HCT116 (cell line): ENCODE measurements at regions not wholly inside any gene's neighbourhood (a gene's known extent, or its start where the extent isn't known, plus 50 kb on each side); places are given as distances from the start of the nearest gene placed in this dataset.

Source experiments
- ATAC-seq: fragments of 200-7000 bp; cut with Tn5 transposase; 2 replicates; pipeline ENCODE4 v1.9.1; 2020; ENCODE audit warnings: mild to moderate bottlenecking, moderate library complexity
- BruUV-seq: library from RNA; stranded (reverse); fragments of 400-500 nt; replicated peaks from 2 replicates; lab custom pipeline; 2021; lab: Mats Ljungman, UMichigan
- CTCF ChIA-PET: fragments of 300-600 bp; sonication (Branson Sonifier 250); formaldehyde crosslinking; loops from one replicate; lab custom pipeline; 2021; ENCODE audit warnings: antibody characterized with exemption; lab: Charles Lee
- POLR2A ChIA-PET: fragments of 300-600, 350-600 bp; sonication (Branson Sonifier 250); formaldehyde crosslinking; loops from one replicate; lab custom pipeline; 2021; ENCODE audit warnings: antibody characterized with exemption; lab: Charles Lee
- RAD21 ChIA-PET, 2 experiments: fragments of 300-600 bp; sonication (Branson Sonifier 250); formaldehyde crosslinking; loops; one replicate each; lab custom pipeline; 2023; ENCODE audit warnings: low total read pairs in 2 of 2; ENCODE audit not compliant: uncharacterized antibody in 2 of 2, unreplicated experiment in 2 of 2, low non-redundant PET in 1 of 2; lab: Charles Lee
- DNase-seq: peaks from one replicate; pipeline ENCODE4 v3.0.0-alpha.2; 2010; ENCODE audit warnings: low read depth, low spot score
- H2AFZ ChIP-seq: fragments of 200-600 bp; shearing (Covaris generic), sonication (generic); 2 replicates; pipeline ENCODE4 v1.6.1; 2017; ENCODE audit warnings: low read depth, mixed run types, mixed read lengths, antibody characterized with exemption, low read length; ENCODE audit not compliant: poor library complexity, severe bottlenecking
- H3K27ac ChIP-seq: 2 replicates; pipeline ENCODE4 v1.5.1; 2012; ENCODE audit warnings: low read depth, low read length
- H3K27me3 ChIP-seq: fragments of 200-600 bp; sonication (generic); 2 replicates; pipeline ENCODE4 v1.6.1; 2016; ENCODE audit warnings: mixed run types, low read length, mixed read lengths; ENCODE audit not compliant: insufficient read depth
- H3K36me3 ChIP-seq, 2 experiments: fragments of 200-500 bp in 1 of 2; fragments of 200-600 bp in 1 of 2; sonication (Bioruptor generic) in 1 of 2; sonication (generic) in 1 of 2; 2 replicates each; pipeline versions ENCODE4 v1.5.1 to v1.6.1; 2014 to 2016; ENCODE audit warnings: low read length in 2 of 2, inconsistent platforms in 1 of 2, mixed read lengths in 1 of 2, mixed run types in 1 of 2; ENCODE audit not compliant: insufficient read depth in 2 of 2, control insufficient read depth in 1 of 2
- H3K4me1 ChIP-seq, 2 experiments: fragments of 200-600 bp in 1 of 2; sonication (generic) in 1 of 2; 2 replicates each; pipeline versions ENCODE4 v1.5.1 to v1.6.1; 2012 to 2017; ENCODE audit warnings: low read length in 2 of 2, inconsistent platforms in 1 of 2, mild to moderate bottlenecking in 1 of 2, mixed read lengths in 1 of 2, mixed run types in 1 of 2, moderate library complexity in 1 of 2; ENCODE audit not compliant: insufficient read depth in 2 of 2, control insufficient read depth in 1 of 2
- H3K4me2 ChIP-seq: fragments of 200-600 bp; sonication (generic); 2 replicates; pipeline ENCODE4 v1.6.1; 2017; ENCODE audit warnings: mixed run types, low read length, mixed read lengths
- H3K4me3 ChIP-seq, 2 experiments: fragments of 200-600 bp in 1 of 2; sonication (generic) in 1 of 2; replicated peaks in 1 of 2; 2 replicates each; pipeline ENCODE4 v1.5.1; 2011 to 2016; ENCODE audit warnings: low read length in 2 of 2, control low read depth in 1 of 2, low read depth in 1 of 2, mild to moderate bottlenecking in 1 of 2, mixed read lengths in 1 of 2, mixed run types in 1 of 2
- H3K79me2 ChIP-seq: fragments of 200-600 bp; sonication (generic); 2 replicates; pipeline ENCODE4 v1.6.1; 2017; ENCODE audit warnings: mild to moderate bottlenecking, mixed run types, low read length, moderate library complexity, mixed read lengths; ENCODE audit not compliant: insufficient read depth
- H3K9ac ChIP-seq: fragments of 200-600 bp; sonication (generic); 2 replicates; pipeline ENCODE4 v1.6.1; 2016; ENCODE audit warnings: low read length, mixed read lengths
- H3K9me2 ChIP-seq: fragments of 200-600 bp; sonication (generic), shearing (Covaris generic); 2 replicates; pipeline ENCODE4 v1.6.1; 2017; ENCODE audit warnings: mixed run types, mild to moderate bottlenecking, moderate library complexity; ENCODE audit not compliant: insufficient read depth
- H3K9me3 ChIP-seq, 2 experiments: fragments of 200-500 bp in 1 of 2; fragments of 200-600 bp in 1 of 2; sonication (Bioruptor generic) in 1 of 2; sonication (generic) in 1 of 2; 2 replicates each; pipeline ENCODE4 v1.6.1; 2014 to 2017; ENCODE audit warnings: low read length in 2 of 2, mixed read lengths in 2 of 2, inconsistent platforms in 1 of 2, low read depth in 1 of 2, mild to moderate bottlenecking in 1 of 2, mixed run types in 1 of 2, moderate library complexity in 1 of 2; ENCODE audit not compliant: control insufficient read depth in 1 of 2, insufficient read depth in 1 of 2
- H4K20me1 ChIP-seq: fragments of 200-600 bp; sonication (generic), shearing (Covaris generic); 2 replicates; pipeline ENCODE4 v1.6.1; 2017; ENCODE audit warnings: mixed run types, mild to moderate bottlenecking, moderate library complexity; ENCODE audit not compliant: insufficient read depth
- EGR1 ChIP-seq: IDR thresholded peaks from 2 replicates; pipeline ENCODE4 v1.6.1; 2012; ENCODE audit warnings: low read depth
- EZH2phosphoT487 ChIP-seq: fragments of 200-600 bp; IDR thresholded peaks from 2 replicates; pipeline ENCODE4 v1.6.1; 2018; ENCODE audit warnings: antibody characterized with exemption, borderline replicate concordance
- JUND ChIP-seq: IDR thresholded peaks from 2 replicates; pipeline ENCODE4 v1.6.1; 2012
- SIN3A ChIP-seq: IDR thresholded peaks from 2 replicates; pipeline ENCODE4 v1.6.1; 2012; ENCODE audit warnings: low read depth
- SRF ChIP-seq: IDR thresholded peaks from 2 replicates; pipeline ENCODE4 v1.6.1; 2012; ENCODE audit warnings: low read depth
- TCF7L2 ChIP-seq: IDR thresholded peaks from 2 replicates; pipeline ENCODE4 v1.7.0; 2011; ENCODE audit warnings: borderline replicate concordance, inconsistent platforms; ENCODE audit not compliant: insufficient read depth, insufficient read length; ENCODE audit errors: extremely low read depth
- ZFX ChIP-seq: fragments of 450-650 bp; IDR thresholded peaks from 2 replicates; pipeline ENCODE4 v1.6.1; 2017
- ZNF274 ChIP-seq: fragments of 200-500 bp; sonication (Bioruptor generic); IDR thresholded peaks from 2 replicates; pipeline ENCODE4 v1.6.1; 2014; ENCODE audit warnings: mild to moderate bottlenecking, low read depth, low read length, inconsistent platforms
- intact Hi-C: fragments of 100-400 bp; cut with micrococcal nuclease; formaldehyde crosslinking; loops from 2 replicates; pipeline ENCODE4 v1.10.0; 2022

DNA sequence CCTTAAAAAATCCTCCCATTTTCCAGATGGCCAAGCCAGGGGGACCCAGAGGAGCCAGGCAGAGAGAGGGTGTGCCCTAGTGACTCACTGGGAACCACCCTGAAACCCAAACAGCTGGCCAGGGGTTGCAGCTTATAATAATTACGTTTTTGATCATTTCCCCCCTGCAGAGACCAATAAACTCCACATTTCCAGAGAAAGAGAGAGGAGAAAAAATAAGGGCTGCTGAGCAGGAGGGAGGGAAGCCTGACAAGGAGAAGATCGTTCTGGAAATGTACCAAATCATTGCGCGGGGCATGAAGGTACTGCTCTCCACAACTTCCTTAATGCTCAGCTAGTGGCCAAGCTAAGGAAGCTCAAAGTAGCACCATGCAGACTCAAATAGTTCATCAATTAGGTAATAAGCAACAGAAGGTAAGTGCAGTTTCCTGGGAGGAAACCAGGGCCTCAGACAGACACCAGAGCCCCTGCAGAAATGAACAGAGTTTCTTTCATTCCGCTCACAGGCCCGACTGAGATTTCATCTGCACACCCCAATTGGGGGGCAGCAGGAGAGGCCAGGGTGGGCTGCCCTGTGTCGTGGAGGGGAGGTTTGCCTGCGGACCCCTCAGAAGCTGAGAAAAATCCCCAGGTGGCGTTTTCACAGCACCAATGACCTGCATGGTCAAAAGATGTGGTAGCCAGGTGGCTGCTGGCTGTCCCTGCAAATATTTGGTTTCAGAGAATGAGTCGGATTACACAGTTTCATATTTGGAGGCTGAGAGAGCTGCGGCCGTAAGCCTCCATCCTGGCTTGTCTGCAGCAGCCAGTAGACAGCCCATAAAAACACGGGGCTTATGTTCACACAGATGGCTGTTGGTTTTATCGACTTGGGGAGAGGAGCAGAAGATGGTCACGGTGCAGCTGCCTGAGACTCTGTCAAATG lies 153.2 kb upstream of the LYZL2 start:
- H3K9me2 ChIP-seq, result no peaks in the 10 kb centered on the region
- DNase-seq (no peak), ATAC-seq (no peak)
- no TSS peak for BruUV-seq
- peaks cover 9% of the 10 kb centered on the region; the same call in 1 of the 2 replicates for H3K27me3 ChIP-seq
- no peak overlapping the region for H3K4me3 ChIP-seq
- H2AFZ ChIP-seq, result peak overlapping the region; percentile 62
- intact Hi-C loops, result loop anchor here (10.0 kb wide), 2 partner anchors 702 to 1022 kb away; no protein-coding TSS in a partner anchor
- ChIA-PET POLR2A (no interaction called here), RAD21 (no interaction called here), CTCF (interaction anchor here (0.5 to 1.6 kb wide), 3 partner anchors 95 to 685 kb away, joined by 3 to 4 read pairs (median 3); partner anchors contain the start of gene ZNF438)
- no peak overlapping the region for H3K9ac ChIP-seq
- no peaks in the 10 kb centered on the region for H4K20me1 ChIP-seq
- H3K9me3 ChIP-seq, result no peaks in the 10 kb centered on the region
- H3K4me2 ChIP-seq, result no peak overlapping the region
- H3K36me3 ChIP-seq, result no peaks in the 10 kb centered on the region
- H3K27ac ChIP-seq, result no peak overlapping the region
- H3K4me1 ChIP-seq, result no peaks in the 10 kb centered on the region; a peak in 1 of 4 replicates
- TF ChIP-seq SIN3A (no peak), ZNF274 (no peak), SRF (no peak), JUND (no peak)
- H3K79me2 ChIP-seq, result no peaks in the 10 kb centered on the region

DNA sequence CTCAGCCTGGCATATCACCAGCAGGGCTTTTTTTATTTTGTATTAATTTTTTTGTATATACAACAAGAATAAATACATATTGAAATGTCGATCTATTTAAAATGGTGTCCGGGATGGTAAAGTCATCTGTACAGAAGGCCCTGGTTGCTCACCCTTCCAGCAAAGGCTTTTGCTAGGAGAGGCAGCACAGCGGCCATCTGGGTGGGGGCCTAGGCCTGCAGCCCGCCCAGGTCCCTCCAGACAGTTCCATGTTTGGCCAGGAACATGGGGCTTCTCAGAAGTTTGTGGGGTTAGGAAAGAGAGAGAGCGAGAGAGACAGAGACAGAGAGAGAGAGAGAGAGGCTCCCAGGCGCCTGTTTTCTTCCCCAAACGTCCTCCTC lies 152.6 kb upstream of the LYZL2 start:
- TF ChIP-seq EZH2phosphoT487 (no peak), EGR1 (no peak), TCF7L2 (no peak), ZFX (no peak)

More for the DNA sequence above, 152.6 kb upstream of the LYZL2 start:
- no peak overlapping the region for H3K4me3 ChIP-seq
- no peak overlapping the region for H3K27ac ChIP-seq
- H3K27me3 ChIP-seq, result peaks cover 11% of the 10 kb centered on the region; the same call in 1 of the 2 replicates
- H4K20me1 ChIP-seq, result no peaks in the 10 kb centered on the region
- no peak overlapping the region for H3K9ac ChIP-seq
- H3K9me3 ChIP-seq, result no peaks in the 10 kb centered on the region
- H2AFZ ChIP-seq, result no peak overlapping the region
- H3K9me2 ChIP-seq, result no peaks in the 10 kb centered on the region
- RAD21 ChIA-PET, result no interaction called here
- no peaks in the 10 kb centered on the region for H3K36me3 ChIP-seq
- CTCF ChIA-PET, result interaction anchor here (0.5 kb wide), 1 partner anchor 250 kb away, joined by 3 read pairs; the partner anchor contains the start of gene ZNF438
- POLR2A ChIA-PET, result no interaction called here
- no peak for DNase-seq
- no peaks in the 10 kb centered on the region; a peak in 1 of 4 replicates for H3K4me1 ChIP-seq
- H3K4me2 ChIP-seq, result no peak overlapping the region
- no TSS peak for BruUV-seq
- ATAC-seq, result no peak
- intact Hi-C loops, result loop anchor here (10.0 kb wide), 2 partner anchors 703 to 1023 kb away; no protein-coding TSS in a partner anchor
- no peaks in the 10 kb centered on the region for H3K79me2 ChIP-seq
